ENCODE measurements at regions not wholly inside any gene's neighbourhood (a gene's known extent, or its start where the extent isn't known, plus 50 kb on each side); places are given as distances from the start of the nearest gene placed in this dataset.

- no peak for TF ChIP-seq FOXA1 (IDR thresholded peaks at IDR 0.05)
- no peak for TF ChIP-seq CTCF (IDR thresholded peaks at IDR 0.05; ENCODE audit: low read depth, low read length, missing input control)
- TF ChIP-seq GABPA (IDR thresholded peaks at IDR 0.05 in 1 of 2, conservative IDR thresholded peaks at IDR 0.05 in 1 of 2) = no peak
- no peak for TF ChIP-seq REST (IDR thresholded peaks at IDR 0.05)
- TF ChIP-seq HNF4A (conservative IDR thresholded peaks at IDR 0.05) = no peak
- TF ChIP-seq RAD21 (IDR thresholded peaks at IDR 0.05) = no peak
- no peak for TF ChIP-seq RXRA (IDR thresholded peaks at IDR 0.05)
- TF ChIP-seq MAX (IDR thresholded peaks at IDR 0.05) = no peak
- TF ChIP-seq SP1 (IDR thresholded peaks at IDR 0.05) = no peak
These were observed 147.3 kb upstream of the MAX start for GRCh38 chr14:65249471-65250161.
